Type B pancreatic cell (in vitro differentiated cells): ENCODE measurements at regions not wholly inside any gene's neighbourhood (a gene's known extent, or its start where the extent isn't known, plus 50 kb on each side); places are given as distances from the start of the nearest gene placed in this dataset.

Source experiments
- DNase-seq: peaks from one replicate; pipeline ENCODE4 v3.0.0; 2021; ENCODE audit warnings: mixed read lengths; ENCODE audit not compliant: unreplicated experiment; ENCODE audit errors: extremely low spot score
- H3K27ac Mint-ChIP-seq: 2 replicates; pipeline ENCODE4 v1.8.0; 2021; ENCODE audit warnings: mild to moderate bottlenecking, mixed read lengths
- H3K27me3 Mint-ChIP-seq: 2 replicates; pipeline ENCODE4 v1.8.0; 2021; ENCODE audit warnings: mixed read lengths
- H3K36me3 Mint-ChIP-seq: 2 replicates; pipeline ENCODE4 v1.8.0; 2021; ENCODE audit warnings: mixed read lengths
- H3K4me1 Mint-ChIP-seq: one replicate; pipeline ENCODE4 v1.8.0; 2021; ENCODE audit warnings: mixed read lengths; ENCODE audit not compliant: unreplicated experiment
- H3K4me3 Mint-ChIP-seq: 2 replicates; pipeline ENCODE4 v1.8.0; 2021; ENCODE audit warnings: mild to moderate bottlenecking, mixed read lengths
- H3K9me3 Mint-ChIP-seq: 2 replicates; pipeline ENCODE4 v1.8.0; 2021; ENCODE audit warnings: mixed read lengths
- CTCF ChIP-seq: fragments of 200-600 bp; sonication (generic); conservative IDR thresholded peaks from 2 replicates; pipeline ENCODE4 v1.5.0; 2021; ENCODE audit warnings: antibody characterized with exemption, mild to moderate bottlenecking

GRCh38 chr16:86134802-86135461 lies 236.0 kb downstream of the IRF8 start:
- no peaks in the 10 kb centered on the region for H3K36me3 Mint-ChIP-seq
- no peak for DNase-seq
- no peak for TF ChIP-seq CTCF
- peaks cover 2% of the 10 kb centered on the region for H3K4me1 Mint-ChIP-seq
- H3K9me3 Mint-ChIP-seq = no peaks in the 10 kb centered on the region
- no peak overlapping the region for H3K27ac Mint-ChIP-seq
- peaks cover 13% of the 10 kb centered on the region for H3K27me3 Mint-ChIP-seq
- H3K4me3 Mint-ChIP-seq = no peak overlapping the region

- no peak for TF ChIP-seq CTCF
- H3K36me3 Mint-ChIP-seq = no peaks in the 10 kb centered on the region
- H3K9me3 Mint-ChIP-seq = no peaks in the 10 kb centered on the region
- H3K27me3 Mint-ChIP-seq = peaks cover 15% of the 10 kb centered on the region
- H3K4me1 Mint-ChIP-seq = no peaks in the 10 kb centered on the region
- DNase-seq = no peak
- no peak overlapping the region for H3K27ac Mint-ChIP-seq
- H3K4me3 Mint-ChIP-seq = no peak overlapping the region
Observed at GRCh38 chr16:86137359-86137758, 238.4 kb downstream of the IRF8 start.

- no peak overlapping the region for H3K27ac Mint-ChIP-seq
Observed at GRCh38 chr16:86138121-86139085, 239.4 kb downstream of the IRF8 start.

GRCh38 chr16:86142801-86143236 lies 243.9 kb downstream of the IRF8 start:
- Mint-ChIP-seq H3K9me3 (no peaks in the 10 kb centered on the region), H3K36me3 (no peaks in the 10 kb centered on the region), H3K27me3 (peaks cover 11% of the 10 kb centered on the region), H3K4me3 (no peak overlapping the region), H3K27ac (no peak overlapping the region), H3K4me1 (no peaks in the 10 kb centered on the region)
- TF ChIP-seq CTCF = no peak
- DNase-seq = no peak

More at GRCh38 chr16:86138121-86139085, 239.4 kb downstream of the IRF8 start:
- peaks cover 15% of the 10 kb centered on the region for H3K27me3 Mint-ChIP-seq
- H3K9me3 Mint-ChIP-seq = no peaks in the 10 kb centered on the region
- no peaks in the 10 kb centered on the region for H3K36me3 Mint-ChIP-seq
- TF ChIP-seq CTCF = no peak
- no peak overlapping the region for H3K4me3 Mint-ChIP-seq
- DNase-seq = no peak
- no peaks in the 10 kb centered on the region for H3K4me1 Mint-ChIP-seq

- Mint-ChIP-seq H3K4me3 (no peak overlapping the region), H3K9me3 (no peaks in the 10 kb centered on the region), H3K27ac (no peak overlapping the region), H3K27me3 (peaks cover 10% of the 10 kb centered on the region), H3K4me1 (no peaks in the 10 kb centered on the region), H3K36me3 (no peaks in the 10 kb centered on the region)
- TF ChIP-seq CTCF = no peak
- no peak for DNase-seq
Observed at GRCh38 chr16:86143666-86144065, 244.7 kb downstream of the IRF8 start.
